Vagina (tissue), 2 donors: ENCODE measurements at regions not wholly inside any gene's neighbourhood (a gene's known extent, or its start where the extent isn't known, plus 50 kb on each side); places are given as distances from the start of the nearest gene placed in this dataset.

ENCODE experiments used
- POLR2A ChIP-seq, 2 donors: fragments of 450-650 bp; IDR thresholded peaks; one replicate each; pipeline ENCODE4 v1.6.1; 2017; ENCODE audit warnings: antibody characterized with exemption in 2 of 2, mild to moderate bottlenecking in 2 of 2, moderate library complexity in 2 of 2
- TF ChIP-seq, protein P1 (sequence below), 3 experiments: fragments of 450-650 bp in 2 of 3; fragments of 200-600 bp in 1 of 3; sonication (generic) in 1 of 3; IDR thresholded peaks; one replicate each; pipeline ENCODE4 v1.5.1; 2017 to 2019; ENCODE audit warnings: antibody characterized with exemption in 3 of 3, mild to moderate bottlenecking in 2 of 3, moderate library complexity in 2 of 3

DNA sequence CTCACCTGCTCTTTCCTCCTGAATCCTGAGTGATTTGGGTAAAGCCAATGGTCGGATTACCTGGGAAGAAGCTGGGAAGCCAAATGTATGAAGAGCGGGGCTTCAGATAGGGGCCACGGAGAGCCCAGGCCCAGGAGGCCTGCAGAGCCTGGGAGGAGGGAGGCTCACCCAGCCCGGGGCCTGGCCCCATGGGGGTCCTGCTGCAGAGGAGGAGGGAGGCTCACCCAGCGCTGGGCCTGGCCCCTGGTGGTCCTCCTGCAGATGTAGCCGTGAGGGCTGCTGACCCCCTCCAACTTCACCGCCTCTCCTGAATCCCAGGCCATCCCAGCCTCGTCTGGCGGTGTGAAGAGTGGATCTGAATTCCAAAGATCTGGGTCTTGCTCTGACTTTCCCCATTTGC, 368.4 kb downstream of the THBS2 start:
- no peak for TF ChIP-seq POLR2A (IDR thresholded peaks at IDR 0.05)
- TF ChIP-seq, protein P1, sequence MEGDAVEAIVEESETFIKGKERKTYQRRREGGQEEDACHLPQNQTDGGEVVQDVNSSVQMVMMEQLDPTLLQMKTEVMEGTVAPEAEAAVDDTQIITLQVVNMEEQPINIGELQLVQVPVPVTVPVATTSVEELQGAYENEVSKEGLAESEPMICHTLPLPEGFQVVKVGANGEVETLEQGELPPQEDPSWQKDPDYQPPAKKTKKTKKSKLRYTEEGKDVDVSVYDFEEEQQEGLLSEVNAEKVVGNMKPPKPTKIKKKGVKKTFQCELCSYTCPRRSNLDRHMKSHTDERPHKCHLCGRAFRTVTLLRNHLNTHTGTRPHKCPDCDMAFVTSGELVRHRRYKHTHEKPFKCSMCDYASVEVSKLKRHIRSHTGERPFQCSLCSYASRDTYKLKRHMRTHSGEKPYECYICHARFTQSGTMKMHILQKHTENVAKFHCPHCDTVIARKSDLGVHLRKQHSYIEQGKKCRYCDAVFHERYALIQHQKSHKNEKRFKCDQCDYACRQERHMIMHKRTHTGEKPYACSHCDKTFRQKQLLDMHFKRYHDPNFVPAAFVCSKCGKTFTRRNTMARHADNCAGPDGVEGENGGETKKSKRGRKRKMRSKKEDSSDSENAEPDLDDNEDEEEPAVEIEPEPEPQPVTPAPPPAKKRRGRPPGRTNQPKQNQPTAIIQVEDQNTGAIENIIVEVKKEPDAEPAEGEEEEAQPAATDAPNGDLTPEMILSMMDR (IDR thresholded peaks at IDR 0.05) = no peak
